ENCODE measurements at regions not wholly inside any gene's neighbourhood (a gene's known extent, or its start where the extent isn't known, plus 50 kb on each side); places are given as distances from the start of the nearest gene placed in this dataset.

DNA sequence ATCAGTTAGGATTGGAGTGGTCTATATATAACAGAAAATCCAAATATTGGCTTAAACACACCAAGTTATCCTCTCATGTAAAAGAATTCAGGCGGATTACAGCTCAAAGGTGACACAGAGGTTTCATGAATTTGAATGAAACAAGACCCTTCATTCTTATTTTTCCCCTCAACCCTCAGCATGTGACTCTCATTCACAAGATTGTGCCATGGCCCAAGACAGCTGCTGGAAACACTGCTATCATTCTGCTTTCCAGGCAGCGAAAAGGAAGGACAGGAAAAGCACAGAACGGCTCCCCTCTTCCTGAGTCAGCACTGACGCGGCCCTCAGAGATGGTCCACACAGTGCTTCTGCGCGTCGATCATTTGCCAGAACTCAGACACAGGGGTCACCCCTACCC is 891.0 kb upstream of the FRG1 start:
- TF ChIP-seq MZF1 (tag by site-specific recombination; IDR thresholded peaks at IDR 0.05; ENCODE audit: borderline replicate concordance) (no peak), CTCF (tag by site-specific recombination; IDR thresholded peaks at IDR 0.05) (no peak), ZNF449 (tag by site-specific recombination; IDR thresholded peaks at IDR 0.05) (no peak), ZNF169 (tag by site-specific recombination; IDR thresholded peaks at IDR 0.05) (no peak), ZNF610 (tag by site-specific recombination; IDR thresholded peaks at IDR 0.05; ENCODE audit: borderline replicate concordance) (no peak), ZNF394 (tag by site-specific recombination; IDR thresholded peaks at IDR 0.05; ENCODE audit: borderline replicate concordance) (no peak)
